IPS-20b (cell line): ENCODE measurements at regions not wholly inside any gene's neighbourhood (a gene's known extent, or its start where the extent isn't known, plus 50 kb on each side); places are given as distances from the start of the nearest gene placed in this dataset.
A peak's percentile ranks its signal among the peaks of the same experiment; 100 is the strongest.

Experiments
- H3K27ac ChIP-seq: one replicate; pipeline ENCODE4 v1.5.1; 2013; ENCODE audit warnings: low read length
- H3K27me3 ChIP-seq: 2 replicates; pipeline ENCODE4 v1.6.1; 2013; ENCODE audit warnings: mild to moderate bottlenecking, low read length, inconsistent platforms; ENCODE audit not compliant: insufficient read depth
- H3K36me3 ChIP-seq: 2 replicates; pipeline ENCODE4 v1.6.1; 2013; ENCODE audit warnings: low read depth, mild to moderate bottlenecking, inconsistent platforms, low read length, moderate library complexity; ENCODE audit not compliant: insufficient read depth
- H3K4me1 ChIP-seq: 2 replicates; pipeline ENCODE4 v1.6.1; 2013; ENCODE audit warnings: mild to moderate bottlenecking, control low read depth, inconsistent platforms, low read length, moderate library complexity; ENCODE audit not compliant: insufficient read depth
- H3K4me3 ChIP-seq: 2 replicates; pipeline ENCODE4 v1.5.1; 2013; ENCODE audit warnings: mild to moderate bottlenecking, low read length, inconsistent platforms
- H3K9ac ChIP-seq: 2 replicates; pipeline ENCODE4 v1.6.1; 2013; ENCODE audit warnings: low read depth, mild to moderate bottlenecking, inconsistent platforms, low read length, moderate library complexity
- H3K9me3 ChIP-seq: 2 replicates; pipeline ENCODE4 v1.6.1; 2013; ENCODE audit warnings: mild to moderate bottlenecking, low read depth, low read length, inconsistent platforms; ENCODE audit not compliant: insufficient read depth

DNA sequence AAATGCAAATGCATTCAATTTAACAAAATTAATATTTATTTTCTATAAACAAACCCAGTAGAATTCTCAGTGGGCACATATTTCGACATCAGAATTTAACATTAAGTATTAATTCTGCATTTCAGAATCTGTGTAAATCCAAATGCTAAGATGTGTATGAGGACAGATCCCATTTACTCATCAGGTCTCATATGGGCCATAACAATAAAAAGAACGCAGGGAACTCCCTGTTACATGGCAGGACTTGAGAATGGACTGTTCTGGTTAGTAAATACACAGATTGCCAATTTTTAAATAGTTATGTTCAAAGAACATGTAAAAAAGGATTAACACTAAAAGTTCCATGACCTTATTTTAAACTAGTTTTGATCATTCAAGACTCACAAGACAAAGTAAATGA lies 104.0 kb downstream of the SLC30A10 start:
- no peaks in the 10 kb centered on the region for H3K27me3 ChIP-seq

GRCh38 chr1:219820551-219820950 lies 107.8 kb downstream of the SLC30A10 start:
- no peak overlapping the region for H3K27ac ChIP-seq
- H3K4me3 ChIP-seq, result no peak overlapping the region
- H3K27me3 ChIP-seq, result no peaks in the 10 kb centered on the region
- H3K9ac ChIP-seq, result no peak overlapping the region
- H3K36me3 ChIP-seq, result no peaks in the 10 kb centered on the region
- H3K4me1 ChIP-seq, result peaks cover 8% of the 10 kb centered on the region; the same call in 1 of the 2 replicates
- H3K9me3 ChIP-seq, result no peaks in the 10 kb centered on the region

More for the DNA sequence above, 104.0 kb downstream of the SLC30A10 start:
- H3K4me3 ChIP-seq, result no peak overlapping the region
- H3K4me1 ChIP-seq, result peaks cover 17% of the 10 kb centered on the region; the same call in 1 of the 2 replicates
- no peaks in the 10 kb centered on the region for H3K9me3 ChIP-seq
- H3K9ac ChIP-seq, result no peak overlapping the region
- H3K27ac ChIP-seq, result no peak overlapping the region
- no peaks in the 10 kb centered on the region for H3K36me3 ChIP-seq

DNA sequence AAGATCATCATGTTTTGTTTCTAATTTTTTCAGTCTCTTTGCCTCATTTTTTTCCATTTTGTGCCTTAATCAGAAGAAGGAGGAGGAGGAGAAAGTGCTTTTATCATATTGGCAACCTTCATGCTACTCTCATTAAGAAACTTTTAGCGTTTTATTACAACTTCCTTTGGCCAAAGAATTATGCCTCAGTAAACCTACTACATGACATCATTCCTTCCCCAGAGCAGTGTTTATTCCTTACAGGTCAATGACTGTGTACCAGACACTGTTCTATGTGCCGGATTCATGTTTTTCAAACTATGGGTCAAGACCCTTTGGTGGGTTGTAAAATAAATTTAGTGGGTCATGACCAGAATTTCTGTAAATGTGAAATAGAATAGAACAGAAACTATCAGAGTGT lies 110.4 kb downstream of the SLC30A10 start:
- Histone ChIP-seq H3K9ac (no peak overlapping the region), H3K27me3 (no peaks in the 10 kb centered on the region), H3K9me3 (no peaks in the 10 kb centered on the region), H3K4me3 (no peak overlapping the region), H3K27ac (no peak overlapping the region), H3K4me1 (no peaks in the 10 kb centered on the region), H3K36me3 (no peaks in the 10 kb centered on the region)

GRCh38 chr1:219813294-219813693 lies 115.1 kb downstream of the SLC30A10 start:
- H3K27me3 ChIP-seq, result no peaks in the 10 kb centered on the region

DNA sequence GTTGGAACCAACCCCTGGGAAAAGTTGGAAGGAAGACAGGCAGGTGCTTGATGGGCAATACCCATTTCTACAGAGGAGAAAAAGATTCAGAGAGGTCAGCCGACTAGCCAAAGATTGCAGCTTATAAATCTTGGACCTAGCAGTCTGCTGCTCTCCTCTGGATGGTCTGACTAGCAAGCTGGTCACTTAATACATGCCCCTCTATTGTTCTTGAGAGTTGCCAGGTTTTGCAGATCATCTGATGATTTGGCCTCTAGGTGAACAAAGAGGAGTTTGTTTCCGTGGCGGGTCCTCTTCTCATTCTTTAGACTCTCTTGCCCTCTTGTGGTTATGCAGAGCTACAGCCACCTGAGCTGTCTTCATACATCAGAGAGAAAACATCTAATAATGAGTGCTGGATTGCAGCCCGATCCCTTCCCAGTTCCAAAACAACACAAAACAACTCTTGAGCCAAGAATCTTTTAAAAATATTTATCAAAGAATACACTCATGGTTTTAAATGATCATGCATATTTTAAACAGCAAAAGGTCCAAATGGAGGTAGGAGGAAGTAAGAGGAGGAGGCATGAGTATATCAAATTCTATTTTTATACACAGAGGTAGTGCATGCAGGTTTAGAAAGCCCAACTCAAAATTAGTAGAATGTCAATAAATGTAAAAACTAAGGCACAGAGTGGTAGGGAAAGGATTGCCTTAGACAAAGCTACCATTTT lies 115.7 kb downstream of the SLC30A10 start:
- Histone ChIP-seq H3K9ac (peak overlapping the region; percentile 29; the same call in 1 of the 2 replicates), H3K4me1 (peaks cover 7% of the 10 kb centered on the region; the same call in 1 of the 2 replicates), H3K27ac (no peak overlapping the region), H3K36me3 (no peaks in the 10 kb centered on the region), H3K4me3 (peak overlapping the region; percentile 3; the same call in 1 of the 2 replicates), H3K9me3 (no peaks in the 10 kb centered on the region), H3K27me3 (no peaks in the 10 kb centered on the region)

More at GRCh38 chr1:219813294-219813693, 115.1 kb downstream of the SLC30A10 start:
- H3K27ac ChIP-seq, result no peak overlapping the region
- H3K9ac ChIP-seq, result no peak overlapping the region
- peaks cover 7% of the 10 kb centered on the region; the same call in 1 of the 2 replicates for H3K4me1 ChIP-seq
- no peaks in the 10 kb centered on the region for H3K36me3 ChIP-seq
- H3K9me3 ChIP-seq, result no peaks in the 10 kb centered on the region
- no peak overlapping the region for H3K4me3 ChIP-seq

DNA sequence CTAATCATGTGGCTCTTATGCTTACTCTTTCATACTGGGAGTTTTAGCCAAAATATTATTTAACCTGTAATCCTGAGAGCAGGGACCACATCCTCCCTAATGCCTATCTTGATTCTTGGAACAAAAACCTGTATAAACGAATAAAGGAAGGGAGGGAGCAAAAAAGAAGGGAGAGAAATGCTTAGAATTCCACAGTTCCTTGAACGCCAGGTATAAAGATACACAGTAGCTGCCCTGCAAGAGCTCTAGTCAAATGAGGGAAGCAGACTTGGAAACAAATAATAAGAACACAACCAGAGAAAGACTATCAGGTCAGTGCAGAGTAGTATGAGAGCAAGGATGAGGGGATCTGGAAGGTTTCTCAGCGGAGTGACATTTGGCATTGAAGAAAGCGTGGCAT lies 116.3 kb downstream of the SLC30A10 start:
- H3K27me3 ChIP-seq, result no peaks in the 10 kb centered on the region
- no peak overlapping the region for H3K27ac ChIP-seq

DNA sequence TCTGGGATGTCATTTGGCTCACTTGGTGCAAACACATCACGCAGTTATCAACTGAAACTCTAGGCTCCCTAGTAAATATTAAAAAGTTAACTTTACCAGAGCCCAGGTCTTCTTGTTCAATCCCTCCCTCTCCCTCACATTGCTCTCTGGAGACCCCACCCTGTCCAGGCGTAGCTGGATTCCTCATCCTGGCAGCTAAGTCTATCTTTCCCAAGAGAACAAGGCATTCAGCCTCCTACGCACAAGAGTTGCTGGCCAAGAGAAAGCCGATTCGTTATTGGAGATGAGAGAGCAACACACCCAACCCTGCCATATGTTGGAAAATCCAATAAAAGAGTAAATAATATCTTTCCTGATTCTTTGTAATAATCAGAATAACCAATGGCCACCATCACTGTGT lies 117.9 kb downstream of the SLC30A10 start:
- no peak overlapping the region for H3K4me3 ChIP-seq
- H3K9me3 ChIP-seq, result no peaks in the 10 kb centered on the region
- H3K9ac ChIP-seq, result no peak overlapping the region
- H3K27me3 ChIP-seq, result no peaks in the 10 kb centered on the region
- H3K4me1 ChIP-seq, result peaks cover 7% of the 10 kb centered on the region; the same call in 1 of the 2 replicates
- no peaks in the 10 kb centered on the region for H3K36me3 ChIP-seq
- no peak overlapping the region for H3K27ac ChIP-seq

More for the DNA sequence above, 116.3 kb downstream of the SLC30A10 start:
- H3K9ac ChIP-seq, result peak overlapping the region; percentile 29; the same call in 1 of the 2 replicates
- no peaks in the 10 kb centered on the region for H3K9me3 ChIP-seq
- peaks cover 7% of the 10 kb centered on the region; the same call in 1 of the 2 replicates for H3K4me1 ChIP-seq
- H3K36me3 ChIP-seq, result no peaks in the 10 kb centered on the region
- H3K4me3 ChIP-seq, result peak overlapping the region; percentile 3; the same call in 1 of the 2 replicates

- peaks cover 7% of the 10 kb centered on the region; the same call in 1 of the 2 replicates for H3K4me1 ChIP-seq
- no peaks in the 10 kb centered on the region for H3K36me3 ChIP-seq
- H3K9ac ChIP-seq, result no peak overlapping the region
- H3K4me3 ChIP-seq, result no peak overlapping the region
- H3K27ac ChIP-seq, result no peak overlapping the region
- no peaks in the 10 kb centered on the region for H3K27me3 ChIP-seq
- H3K9me3 ChIP-seq, result no peaks in the 10 kb centered on the region
Measured at GRCh38 chr1:219808790-219809189, 119.6 kb downstream of the SLC30A10 start.

GRCh38 chr1:219806642-219807041 lies 121.7 kb downstream of the SLC30A10 start:
- Histone ChIP-seq H3K9ac (no peak overlapping the region), H3K4me1 (no peaks in the 10 kb centered on the region), H3K9me3 (no peaks in the 10 kb centered on the region), H3K27ac (no peak overlapping the region), H3K36me3 (no peaks in the 10 kb centered on the region), H3K4me3 (no peak overlapping the region), H3K27me3 (no peaks in the 10 kb centered on the region)

- H3K36me3 ChIP-seq, result no peaks in the 10 kb centered on the region
- no peak overlapping the region for H3K27ac ChIP-seq
- H3K27me3 ChIP-seq, result no peaks in the 10 kb centered on the region
- no peaks in the 10 kb centered on the region for H3K9me3 ChIP-seq
- no peak overlapping the region for H3K9ac ChIP-seq
- no peak overlapping the region for H3K4me3 ChIP-seq
- H3K4me1 ChIP-seq, result no peaks in the 10 kb centered on the region
Measured at GRCh38 chr1:219806020-219806419, 122.3 kb downstream of the SLC30A10 start.

- no peak overlapping the region for H3K9ac ChIP-seq
- no peak overlapping the region for H3K4me3 ChIP-seq
- no peaks in the 10 kb centered on the region for H3K4me1 ChIP-seq
- H3K27me3 ChIP-seq, result no peaks in the 10 kb centered on the region
- no peaks in the 10 kb centered on the region for H3K36me3 ChIP-seq
- no peaks in the 10 kb centered on the region for H3K9me3 ChIP-seq
- no peak overlapping the region for H3K27ac ChIP-seq
Measured at GRCh38 chr1:219805191-219805590, 123.2 kb downstream of the SLC30A10 start.

GRCh38 chr1:219801156-219801820 lies 127.1 kb downstream of the SLC30A10 start:
- Histone ChIP-seq H3K36me3 (no peaks in the 10 kb centered on the region), H3K4me1 (no peaks in the 10 kb centered on the region), H3K4me3 (no peak overlapping the region), H3K9ac (no peak overlapping the region), H3K9me3 (no peaks in the 10 kb centered on the region), H3K27ac (no peak overlapping the region), H3K27me3 (no peaks in the 10 kb centered on the region)
